Endothelial cell of umbilical vein (primary cell): ENCODE measurements at regions not wholly inside any gene's neighbourhood (a gene's known extent, or its start where the extent isn't known, plus 50 kb on each side); places are given as distances from the start of the nearest gene placed in this dataset.

Source experiments
- BruUV-seq: library from RNA; stranded (reverse); fragments of 400-500 nt; replicated peaks from 2 replicates; lab custom pipeline; 2021; lab: Mats Ljungman, UMichigan
- CTCF ChIA-PET: fragments of 300-600, 350-600 bp; sonication (Branson Sonifier 250); formaldehyde crosslinking; loops from one replicate; lab custom pipeline; 2021; ENCODE audit warnings: antibody characterized with exemption, inconsistent platforms; lab: Charles Lee
- POLR2A ChIA-PET: fragments of 300-600, 350-600 bp; sonication (Branson Sonifier 250); formaldehyde crosslinking; loops from one replicate; lab custom pipeline; 2021; ENCODE audit warnings: antibody characterized with exemption, inconsistent platforms; lab: Charles Lee
- DNase-seq: peaks from one replicate; pipeline ENCODE4 v3.0.0-alpha.2; 2011; ENCODE audit warnings: low read depth, low spot score
- FAIRE-seq: peaks from 2 replicates; lab custom pipeline; 2011; peaks lifted over from hg19 to GRCh38; lab: Jason Lieb, UNC
- H2AFZ ChIP-seq: 2 replicates; pipeline ENCODE4 v1.6.0; 2012; ENCODE audit warnings: low read depth, low read length, control low read depth, inconsistent platforms
- H3K27ac ChIP-seq: 2 replicates; pipeline ENCODE4 v1.5.1; 2011; ENCODE audit warnings: low read depth, mild to moderate bottlenecking, control low read depth, low read length, moderate library complexity; ENCODE audit not compliant: insufficient read depth
- H3K27me3 ChIP-seq, 2 experiments: 2 replicates each; pipeline versions ENCODE4 v1.6.0 to v1.6.1; 2011; ENCODE audit warnings: low read length in 2 of 2, mixed read lengths in 1 of 2; ENCODE audit not compliant: control insufficient read depth in 2 of 2, insufficient read depth in 2 of 2
- H3K36me3 ChIP-seq, 2 experiments: 2 replicates in 1 of 2; 3 replicates in 1 of 2; pipeline ENCODE4 v1.5.1; 2011; ENCODE audit warnings: low read length in 2 of 2, mild to moderate bottlenecking in 1 of 2, moderate library complexity in 1 of 2; ENCODE audit not compliant: control insufficient read depth in 2 of 2, insufficient read depth in 2 of 2; ENCODE audit errors: extremely low read depth in 1 of 2
- H3K4me1 ChIP-seq: 3 replicates; pipeline ENCODE4 v1.5.1; 2011; ENCODE audit warnings: mild to moderate bottlenecking, low read length; ENCODE audit not compliant: control insufficient read depth, insufficient read depth; ENCODE audit errors: extremely low read depth
- H3K4me2 ChIP-seq: 2 replicates; pipeline ENCODE4 v1.6.1; 2011; ENCODE audit warnings: low read length, control low read depth, mixed read lengths; ENCODE audit not compliant: insufficient read depth
- H3K4me3 ChIP-seq, 3 experiments: fragments of 200-600 bp in 1 of 3; sonication (generic), shearing (Covaris generic) in 1 of 3; replicated peaks in 1 of 3; 2 replicates each; pipeline ENCODE4 v1.5.1; 2011 to 2016; ENCODE audit warnings: control low read depth in 3 of 3, low read length in 3 of 3, mild to moderate bottlenecking in 2 of 3, inconsistent platforms in 1 of 3, low read depth in 1 of 3, moderate library complexity in 1 of 3; ENCODE audit not compliant: insufficient read depth in 1 of 3
- H3K79me2 ChIP-seq: 2 replicates; pipeline ENCODE4 v1.6.0; 2012; ENCODE audit warnings: low read length, inconsistent platforms; ENCODE audit not compliant: control insufficient read depth, insufficient read depth
- H3K9ac ChIP-seq: replicated peaks from 2 replicates; pipeline ENCODE3; 2011; ENCODE audit warnings: low read length, control low read depth; ENCODE audit not compliant: insufficient read depth; ENCODE audit errors: extremely low read depth
- H3K9me1 ChIP-seq: replicated peaks from 3 replicates; pipeline ENCODE4 v1.6.0; 2011; ENCODE audit warnings: mild to moderate bottlenecking, low read length; ENCODE audit not compliant: control insufficient read depth, insufficient read depth; ENCODE audit errors: extremely low read depth
- H3K9me3 ChIP-seq: replicated peaks from 2 replicates; pipeline ENCODE4 v1.5.1; 2012; ENCODE audit warnings: low read length, inconsistent platforms; ENCODE audit not compliant: control insufficient read depth, insufficient read depth
- H4K20me1 ChIP-seq: replicated peaks from 2 replicates; pipeline ENCODE3; 2011; ENCODE audit warnings: mild to moderate bottlenecking, low read length; ENCODE audit not compliant: control insufficient read depth, insufficient read depth; ENCODE audit errors: extremely low read depth
- CTCF ChIP-seq, 2 donors: IDR thresholded peaks; 1 replicate in 1 of 2; 2 replicates in 1 of 2; pipeline ENCODE4 v1.5.1; 2011; ENCODE audit warnings: low read length in 2 of 2, mild to moderate bottlenecking in 2 of 2, moderate library complexity in 2 of 2, control low read depth in 1 of 2, inconsistent platforms in 1 of 2, low read depth in 1 of 2; ENCODE audit not compliant: insufficient read depth in 1 of 2; ENCODE audit errors: extremely low read depth in 1 of 2
- EZH2 ChIP-seq: IDR thresholded peaks from 2 replicates; pipeline ENCODE4 v1.6.1; 2012; ENCODE audit warnings: borderline replicate concordance, low read depth, mild to moderate bottlenecking, moderate library complexity, low read length, inconsistent platforms; ENCODE audit not compliant: severe bottlenecking
- FOS ChIP-seq: IDR thresholded peaks from 2 replicates; pipeline ENCODE4 v1.6.1; 2011; ENCODE audit warnings: mild to moderate bottlenecking, low read length, moderate library complexity, borderline replicate concordance; ENCODE audit not compliant: insufficient read depth
- GATA2 ChIP-seq: IDR thresholded peaks from 2 replicates; pipeline ENCODE4 v1.7.0; 2011; ENCODE audit warnings: low read depth, mild to moderate bottlenecking, moderate library complexity, mixed read lengths, low read length; ENCODE audit not compliant: insufficient read length, insufficient read depth
- JUN ChIP-seq: IDR thresholded peaks from 2 replicates; pipeline ENCODE4 v1.6.1; 2011; ENCODE audit warnings: borderline replicate concordance, low read depth; ENCODE audit not compliant: insufficient read length, insufficient read depth
- MAX ChIP-seq: IDR thresholded peaks from 2 replicates; pipeline ENCODE4 v1.6.1; 2011; ENCODE audit not compliant: insufficient read depth, insufficient read length
- MYC ChIP-seq: IDR thresholded peaks from one replicate; pipeline ENCODE4 v1.6.1; 2011; ENCODE audit warnings: mild to moderate bottlenecking, low read depth, low read length
- POLR2A ChIP-seq: IDR thresholded peaks from 2 replicates; pipeline ENCODE4 v1.6.1; 2012; ENCODE audit warnings: low read depth, mild to moderate bottlenecking, control low read depth, low read length
- POLR2AphosphoS5 ChIP-seq: IDR thresholded peaks from 2 replicates; pipeline ENCODE4 v1.6.1; 2012; ENCODE audit warnings: low read depth, mild to moderate bottlenecking, control low read depth, low read length, moderate library complexity; ENCODE audit not compliant: insufficient read depth
- dilution Hi-C: fragments of 300-500 bp; cut with MboI; formaldehyde crosslinking; loops from one replicate; pipeline ENCODE4 v1.15.0; 2019; ENCODE audit warnings: low sequenced_read_pairs; ENCODE audit not compliant: extremely low pct_ligation_motif_present
- intact Hi-C: fragments of 100-400 bp; cut with micrococcal nuclease; formaldehyde crosslinking; loops from one replicate; pipeline ENCODE4 v1.10.0; 2022

GRCh38 chr12:131636940-131637750 lies 73.7 kb upstream of the SFSWAP start:
- BruUV-seq = no TSS peak
- dilution Hi-C loops = no loop called here
- Histone ChIP-seq H3K9me1 (no peaks in the 10 kb centered on the region), H4K20me1 (no peaks in the 10 kb centered on the region), H3K4me1 (no peaks in the 10 kb centered on the region), H3K4me3 (no peak overlapping the region), H3K9ac (no peak overlapping the region), H3K27ac (no peak overlapping the region), H3K36me3 (no peaks in the 10 kb centered on the region), H3K4me2 (no peak overlapping the region), H3K79me2 (no peaks in the 10 kb centered on the region), H3K27me3 (no peaks in the 10 kb centered on the region), H3K9me3 (no peaks in the 10 kb centered on the region), H2AFZ (no peak overlapping the region)
- FAIRE-seq (no peak), DNase-seq (no peak)
- ChIA-PET CTCF (no interaction called here), POLR2A (no interaction called here)
- intact Hi-C loops = no loop called here
- TF ChIP-seq MAX (no peak), FOS (no peak), JUN (no peak), POLR2A (no peak), EZH2 (no peak), MYC (no peak), POLR2AphosphoS5 (no peak), CTCF (IDR thresholded peaks at IDR 0.05; ENCODE audit: extremely low read depth in 1 of 2, insufficient read depth in 1 of 2, low read depth in 1 of 2, low read length in 2 of 2) (no peak), GATA2 (no peak)
